Stimulated activated CD8-positive, alpha-beta memory T cell treated with anti-CD3 and anti-CD28 coated beads, Interleukin-15, amount 100 ng/mL, for 48 hours (primary cell): ENCODE measurements at regions not wholly inside any gene's neighbourhood (a gene's known extent, or its start where the extent isn't known, plus 50 kb on each side); places are given as distances from the start of the nearest gene placed in this dataset.
"Not testable (repeated sequence)": the region's sequence is repeated elsewhere in the genome, so short reads cannot be mapped to it uniquely, and the experiment has no call there.

ENCODE experiments used
- DNase-seq, 2 donors: peaks; one replicate each; pipeline ENCODE4 v3.0.0-alpha.2; 2020; ENCODE audit warnings: low read depth in 2 of 2

- not testable (repeated sequence) for DNase-seq
These were observed 129.8 kb upstream of the CADM1 start for GRCh38 chr11:115633977-115634376.

GRCh38 chr11:115632061-115632460 is 127.8 kb upstream of the CADM1 start:
- no peak for DNase-seq

- no peak for DNase-seq
These were observed 127.4 kb upstream of the CADM1 start for GRCh38 chr11:115631609-115632008.

GRCh38 chr11:115630214-115630613 is 126.0 kb upstream of the CADM1 start:
- no peak for DNase-seq

GRCh38 chr11:115629456-115630015 is 125.3 kb upstream of the CADM1 start:
- no peak for DNase-seq

- DNase-seq = no peak
These were observed 123.6 kb upstream of the CADM1 start for GRCh38 chr11:115627666-115628460.

- DNase-seq = no peak
These were observed 122.9 kb upstream of the CADM1 start for GRCh38 chr11:115627071-115627470.

GRCh38 chr11:115626414-115626813 is 122.2 kb upstream of the CADM1 start:
- no peak for DNase-seq

- DNase-seq = no peak
These were observed 121.3 kb upstream of the CADM1 start for GRCh38 chr11:115625502-115625901.

- DNase-seq = no peak
These were observed 119.8 kb upstream of the CADM1 start for GRCh38 chr11:115624065-115624464.

- DNase-seq = no peak
These were observed 118.8 kb upstream of the CADM1 start for GRCh38 chr11:115623021-115623451.

- no peak for DNase-seq
These were observed 114.2 kb upstream of the CADM1 start for GRCh38 chr11:115618428-115618827.

GRCh38 chr11:115617767-115618166 is 113.6 kb upstream of the CADM1 start:
- DNase-seq = no peak

- DNase-seq = no peak
These were observed 112.8 kb upstream of the CADM1 start for GRCh38 chr11:115616971-115617370.

- no peak for DNase-seq
These were observed 109.9 kb upstream of the CADM1 start for GRCh38 chr11:115613986-115614632.

GRCh38 chr11:115613004-115613403 is 108.8 kb upstream of the CADM1 start:
- DNase-seq = no peak

- DNase-seq = no peak
These were observed 108.0 kb upstream of the CADM1 start for GRCh38 chr11:115612046-115612730.

GRCh38 chr11:115611343-115611742 is 107.1 kb upstream of the CADM1 start:
- no peak for DNase-seq

GRCh38 chr11:115610908-115611307 is 106.7 kb upstream of the CADM1 start:
- no peak for DNase-seq

GRCh38 chr11:115610234-115610633 is 106.0 kb upstream of the CADM1 start:
- DNase-seq = not testable (repeated sequence)

GRCh38 chr11:115608976-115609375 is 104.8 kb upstream of the CADM1 start:
- no peak for DNase-seq

GRCh38 chr11:115607621-115608221 is 103.5 kb upstream of the CADM1 start:
- DNase-seq = no peak
